ENCODE measurements at regions not wholly inside any gene's neighbourhood (a gene's known extent, or its start where the extent isn't known, plus 50 kb on each side); places are given as distances from the start of the nearest gene placed in this dataset.

DNA sequence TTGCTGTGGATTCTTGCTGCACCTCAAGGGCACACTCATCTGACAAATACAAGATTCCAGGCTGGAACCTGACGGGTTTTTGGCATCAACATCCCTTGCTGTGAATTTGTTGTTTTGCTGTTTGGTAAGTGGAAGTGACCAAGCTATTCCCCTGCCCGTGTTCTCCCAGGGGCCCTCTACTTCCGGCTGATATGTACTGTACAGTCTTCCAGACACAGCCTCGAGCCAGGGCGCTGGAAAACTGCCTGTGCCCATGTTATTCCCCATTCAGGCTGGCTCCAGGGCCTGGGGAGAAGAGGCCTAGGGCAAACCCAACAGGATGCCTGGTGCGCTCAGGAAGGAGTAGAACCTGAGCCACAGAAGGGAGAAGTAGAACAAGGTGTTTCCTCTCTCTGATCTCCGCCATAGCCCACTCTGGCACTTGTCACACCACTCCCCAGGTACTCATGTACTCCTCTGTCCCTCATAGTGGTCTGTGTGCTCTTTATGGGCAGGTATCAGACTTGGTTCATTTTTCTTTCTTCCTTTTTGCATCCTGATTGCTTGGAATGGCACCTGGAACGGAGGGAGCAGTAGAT, 67.8 kb upstream of the LTA4H start:
- BruUV-seq (replicated peaks) = no TSS peak
- H3K27me3 ChIP-seq (ENCODE audit: control insufficient read depth, insufficient read depth, low read length) = peaks cover 4% of the 10 kb centered on the region
- no peak overlapping the region for H3K9ac ChIP-seq (ENCODE audit: low read depth, low read length)
- no peak for TF ChIP-seq RAD21 (IDR thresholded peaks at IDR 0.05; ENCODE audit: low read length)
- no peak for TF ChIP-seq RFX5 (IDR thresholded peaks at IDR 0.05; ENCODE audit: low read depth, low read length)
- TF ChIP-seq MXI1 (IDR thresholded peaks at IDR 0.05; ENCODE audit: borderline replicate concordance, low read depth, low read length) = no peak
- no peak for TF ChIP-seq CEBPB (IDR thresholded peaks at IDR 0.05; ENCODE audit: low read depth, low read length)
- TF ChIP-seq, protein P1, sequence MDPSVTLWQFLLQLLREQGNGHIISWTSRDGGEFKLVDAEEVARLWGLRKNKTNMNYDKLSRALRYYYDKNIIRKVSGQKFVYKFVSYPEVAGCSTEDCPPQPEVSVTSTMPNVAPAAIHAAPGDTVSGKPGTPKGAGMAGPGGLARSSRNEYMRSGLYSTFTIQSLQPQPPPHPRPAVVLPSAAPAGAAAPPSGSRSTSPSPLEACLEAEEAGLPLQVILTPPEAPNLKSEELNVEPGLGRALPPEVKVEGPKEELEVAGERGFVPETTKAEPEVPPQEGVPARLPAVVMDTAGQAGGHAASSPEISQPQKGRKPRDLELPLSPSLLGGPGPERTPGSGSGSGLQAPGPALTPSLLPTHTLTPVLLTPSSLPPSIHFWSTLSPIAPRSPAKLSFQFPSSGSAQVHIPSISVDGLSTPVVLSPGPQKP (IDR thresholded peaks at IDR 0.05; ENCODE audit: borderline replicate concordance, low read depth, low read length) = no peak
- TF ChIP-seq POLR2A (IDR thresholded peaks at IDR 0.05; ENCODE audit: low read depth, low read length) = no peak
- no peak for TF ChIP-seq RCOR1 (IDR thresholded peaks at IDR 0.05; ENCODE audit: insufficient replicate concordance, low read length)
- no peak for TF ChIP-seq SMC3 (IDR thresholded peaks at IDR 0.05; ENCODE audit: low read depth, low read length)
- TF ChIP-seq FOS (IDR thresholded peaks at IDR 0.05; ENCODE audit: low read depth, low read length) = no peak
- no peak for TF ChIP-seq NFE2L2 (IDR thresholded peaks at IDR 0.05; ENCODE audit: low read depth, low read length)
- no peak for TF ChIP-seq MAZ (IDR thresholded peaks at IDR 0.05; ENCODE audit: borderline replicate concordance, low read depth, low read length)
- TF ChIP-seq BHLHE40 (IDR thresholded peaks at IDR 0.05; ENCODE audit: low read depth, low read length) = no peak
- TF ChIP-seq CHD1 (IDR thresholded peaks at IDR 0.05; ENCODE audit: low read depth, low read length) = no peak
- H3K79me1 ChIP-seq (ENCODE audit: low read depth in 1 of 2, low read length in 2 of 2) = no peaks in the 10 kb centered on the region
- no peak for DNase-seq
- H2BK5ac ChIP-seq (ENCODE audit: low read depth, low read length, poor library complexity, severe bottlenecking) = no peak overlapping the region
- POLR2A ChIA-PET (ENCODE audit: unreplicated experiment) = no interaction called here
- H4K8ac ChIP-seq (ENCODE audit: low read depth in 2 of 2, low read length in 2 of 2) = no peak overlapping the region
- no peak overlapping the region for H4K5ac ChIP-seq (ENCODE audit: low read depth, low read length)
- H3K9me1 ChIP-seq (ENCODE audit: insufficient read depth, low read length) = no peaks in the 10 kb centered on the region; the same call in 1 of the 2 replicates
- no peak overlapping the region for H3K14ac ChIP-seq (replicated peaks; ENCODE audit: low read depth, low read length)
- no peak overlapping the region for H2AK5ac ChIP-seq (ENCODE audit: low read depth, low read length)
- dilution Hi-C loops (cut with HindIII; ENCODE audit: low sequenced_read_pairs, unreplicated experiment) (no loop called here), in situ Hi-C loops (cut with MboI; ENCODE audit: low sequenced_read_pairs) (no loop called here), intact Hi-C loops (cut with micrococcal nuclease) (no loop called here)
- H3K9me3 ChIP-seq (ENCODE audit: control insufficient read depth, insufficient read depth, low read length) = no peaks in the 10 kb centered on the region
- H3K27ac ChIP-seq (ENCODE audit: insufficient read depth, low read length) = no peak overlapping the region
- no peak overlapping the region for H3K56ac ChIP-seq (ENCODE audit: extremely low read depth, insufficient read depth, low read length)
- H3K36me3 ChIP-seq (ENCODE audit: control insufficient read depth, insufficient read depth, low read length) = no peaks in the 10 kb centered on the region
- no CpG with 5 or more reads among the region's 8 CpGs for WGBS, 2 experiments (ENCODE audit: extremely low coverage in 2 of 2, insufficient read length in 1 of 2)
- H3K4ac ChIP-seq (ENCODE audit: low read depth, low read length) = no peak overlapping the region
- no peak overlapping the region for H4K91ac ChIP-seq (ENCODE audit: insufficient read depth, low read depth, low read length)
- no peak overlapping the region for H2BK120ac ChIP-seq (ENCODE audit: low read depth, low read length)
- H4K20me1 ChIP-seq (ENCODE audit: insufficient read depth, low read length) = no peaks in the 10 kb centered on the region
- no peaks in the 10 kb centered on the region for H3K4me1 ChIP-seq (ENCODE audit: control insufficient read depth, insufficient read depth, low read length)
- H2BK20ac ChIP-seq (ENCODE audit: low read depth, low read length) = no peak overlapping the region
- H2AFZ ChIP-seq (replicated peaks; ENCODE audit: low read length, poor library complexity) = peak overlapping the region; percentile 53
- no peak overlapping the region for H2BK15ac ChIP-seq (ENCODE audit: low read depth, low read length)
- no peak overlapping the region for H2AK9ac ChIP-seq (replicated peaks; ENCODE audit: low read depth, low read length, poor library complexity)
- CTCF ChIA-PET = interaction anchor here (1.2 kb wide), 1 partner anchor 113 kb away, joined by 4 read pairs; no protein-coding TSS in a partner anchor
- H3K18ac ChIP-seq (ENCODE audit: low read depth, low read length) = no peak overlapping the region
- H3K4me3 ChIP-seq (ENCODE audit: insufficient read depth, low read depth, low read length) = no peak overlapping the region
- ATAC-seq (ENCODE audit: low read depth) = no peak; the same call in 1 of the 2 replicates
- no peak overlapping the region for H3K4me2 ChIP-seq (ENCODE audit: low read depth, low read length)
- no peak overlapping the region for H3K23ac ChIP-seq (ENCODE audit: low read depth, low read length)

Measured in IMR-90 (cell line).